HL-60 (cell line): ENCODE measurements at regions not wholly inside any gene's neighbourhood (a gene's known extent, or its start where the extent isn't known, plus 50 kb on each side); places are given as distances from the start of the nearest gene placed in this dataset.

ENCODE experiments used
- DNase-seq, 2 experiments: peaks; one replicate each; pipeline ENCODE4 v3.0.0-alpha.2; 2010 to 2020; ENCODE audit warnings: low read depth in 1 of 2, low spot score in 1 of 2
- H3K27ac ChIP-seq: fragments of 250-450 bp; sonication (Bioruptor Pico); replicated peaks from 2 replicates; pipeline ENCODE4 v1.5.1; 2020; ENCODE audit warnings: mild to moderate bottlenecking, moderate library complexity
- H3K27me3 ChIP-seq: fragments of 250-450 bp; sonication (Bioruptor Pico); 2 replicates; pipeline ENCODE4 v1.5.1; 2021; ENCODE audit warnings: mild to moderate bottlenecking, moderate library complexity; ENCODE audit not compliant: insufficient read depth, poor library complexity, severe bottlenecking
- H3K4me3 ChIP-seq: replicated peaks from 2 replicates; pipeline ENCODE4 v1.5.1; 2011; ENCODE audit warnings: mild to moderate bottlenecking, control low read depth, low read length; ENCODE audit not compliant: insufficient read depth
- GABPA ChIP-seq: IDR thresholded peaks from 2 replicates; pipeline ENCODE4 v1.6.1; 2012; ENCODE audit warnings: low read depth
- POLR2AphosphoS5 ChIP-seq: IDR thresholded peaks from 2 replicates; pipeline ENCODE4 v1.6.1; 2012; ENCODE audit warnings: low read depth
- SPI1 ChIP-seq: IDR thresholded peaks from 2 replicates; pipeline ENCODE4 v1.6.1; 2012; ENCODE audit warnings: low read depth, mild to moderate bottlenecking, borderline replicate concordance
- TF ChIP-seq, protein P1 (sequence below): IDR thresholded peaks from one replicate; pipeline ENCODE4 v1.5.1; 2011; ENCODE audit warnings: low read length, control low read depth, inconsistent platforms; ENCODE audit not compliant: insufficient read depth
- TF ChIP-seq, protein P2 (sequence below): IDR thresholded peaks from 2 replicates; pipeline ENCODE4 v1.6.1; 2012; ENCODE audit warnings: low read depth; ENCODE audit not compliant: insufficient replicate concordance

DNA sequence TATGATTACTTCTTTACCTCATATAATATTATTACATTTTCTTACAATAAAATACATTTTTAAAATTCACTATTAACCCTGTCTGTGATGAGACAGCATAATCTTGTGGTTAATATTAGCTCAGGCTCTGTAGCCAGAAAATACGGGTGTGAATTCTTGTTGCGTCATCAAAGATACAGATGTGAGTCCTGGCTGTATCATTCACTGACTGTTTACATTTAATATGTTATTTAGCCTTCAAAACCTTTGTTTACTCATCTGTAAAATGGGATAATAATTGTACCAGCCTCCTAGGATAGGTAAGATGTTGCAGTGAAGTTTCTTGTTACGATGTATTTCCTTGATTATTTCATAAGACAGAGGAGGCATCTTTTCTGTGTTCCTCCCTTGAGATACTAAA lies 184.7 kb upstream of the PRPS1L1 start:
- Histone ChIP-seq H3K4me3 (no peak overlapping the region), H3K27me3 (no peaks in the 10 kb centered on the region), H3K27ac (no peak overlapping the region)
- DNase-seq, result peak in 1 of 2 experiments; percentile 38
- TF ChIP-seq, protein P1, sequence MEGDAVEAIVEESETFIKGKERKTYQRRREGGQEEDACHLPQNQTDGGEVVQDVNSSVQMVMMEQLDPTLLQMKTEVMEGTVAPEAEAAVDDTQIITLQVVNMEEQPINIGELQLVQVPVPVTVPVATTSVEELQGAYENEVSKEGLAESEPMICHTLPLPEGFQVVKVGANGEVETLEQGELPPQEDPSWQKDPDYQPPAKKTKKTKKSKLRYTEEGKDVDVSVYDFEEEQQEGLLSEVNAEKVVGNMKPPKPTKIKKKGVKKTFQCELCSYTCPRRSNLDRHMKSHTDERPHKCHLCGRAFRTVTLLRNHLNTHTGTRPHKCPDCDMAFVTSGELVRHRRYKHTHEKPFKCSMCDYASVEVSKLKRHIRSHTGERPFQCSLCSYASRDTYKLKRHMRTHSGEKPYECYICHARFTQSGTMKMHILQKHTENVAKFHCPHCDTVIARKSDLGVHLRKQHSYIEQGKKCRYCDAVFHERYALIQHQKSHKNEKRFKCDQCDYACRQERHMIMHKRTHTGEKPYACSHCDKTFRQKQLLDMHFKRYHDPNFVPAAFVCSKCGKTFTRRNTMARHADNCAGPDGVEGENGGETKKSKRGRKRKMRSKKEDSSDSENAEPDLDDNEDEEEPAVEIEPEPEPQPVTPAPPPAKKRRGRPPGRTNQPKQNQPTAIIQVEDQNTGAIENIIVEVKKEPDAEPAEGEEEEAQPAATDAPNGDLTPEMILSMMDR, result no peak
- TF ChIP-seq GABPA (no peak), SPI1 (no peak)

DNA sequence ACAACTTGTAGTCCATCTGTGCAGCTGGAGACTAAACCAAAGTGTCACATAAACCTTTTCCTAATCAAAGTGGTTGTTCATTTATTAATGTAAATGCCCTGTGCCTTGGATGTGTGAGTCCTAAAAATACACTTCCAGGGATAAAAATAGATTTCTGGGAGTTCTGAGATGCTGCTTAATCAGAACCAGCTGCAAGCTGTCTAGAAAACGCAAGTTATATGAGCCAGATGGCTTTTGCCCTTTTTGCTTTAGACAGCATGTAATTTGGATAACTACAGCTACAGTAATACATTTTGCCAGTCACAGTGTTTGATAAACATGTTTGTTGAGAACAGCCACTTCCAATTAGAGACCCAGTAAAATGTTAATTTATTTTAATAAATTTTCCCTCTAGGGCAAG lies 185.1 kb upstream of the PRPS1L1 start:
- TF ChIP-seq POLR2AphosphoS5 (no peak), SPI1 (no peak), GABPA (no peak)
- TF ChIP-seq, protein P1, result no peak
- TF ChIP-seq, protein P2, sequence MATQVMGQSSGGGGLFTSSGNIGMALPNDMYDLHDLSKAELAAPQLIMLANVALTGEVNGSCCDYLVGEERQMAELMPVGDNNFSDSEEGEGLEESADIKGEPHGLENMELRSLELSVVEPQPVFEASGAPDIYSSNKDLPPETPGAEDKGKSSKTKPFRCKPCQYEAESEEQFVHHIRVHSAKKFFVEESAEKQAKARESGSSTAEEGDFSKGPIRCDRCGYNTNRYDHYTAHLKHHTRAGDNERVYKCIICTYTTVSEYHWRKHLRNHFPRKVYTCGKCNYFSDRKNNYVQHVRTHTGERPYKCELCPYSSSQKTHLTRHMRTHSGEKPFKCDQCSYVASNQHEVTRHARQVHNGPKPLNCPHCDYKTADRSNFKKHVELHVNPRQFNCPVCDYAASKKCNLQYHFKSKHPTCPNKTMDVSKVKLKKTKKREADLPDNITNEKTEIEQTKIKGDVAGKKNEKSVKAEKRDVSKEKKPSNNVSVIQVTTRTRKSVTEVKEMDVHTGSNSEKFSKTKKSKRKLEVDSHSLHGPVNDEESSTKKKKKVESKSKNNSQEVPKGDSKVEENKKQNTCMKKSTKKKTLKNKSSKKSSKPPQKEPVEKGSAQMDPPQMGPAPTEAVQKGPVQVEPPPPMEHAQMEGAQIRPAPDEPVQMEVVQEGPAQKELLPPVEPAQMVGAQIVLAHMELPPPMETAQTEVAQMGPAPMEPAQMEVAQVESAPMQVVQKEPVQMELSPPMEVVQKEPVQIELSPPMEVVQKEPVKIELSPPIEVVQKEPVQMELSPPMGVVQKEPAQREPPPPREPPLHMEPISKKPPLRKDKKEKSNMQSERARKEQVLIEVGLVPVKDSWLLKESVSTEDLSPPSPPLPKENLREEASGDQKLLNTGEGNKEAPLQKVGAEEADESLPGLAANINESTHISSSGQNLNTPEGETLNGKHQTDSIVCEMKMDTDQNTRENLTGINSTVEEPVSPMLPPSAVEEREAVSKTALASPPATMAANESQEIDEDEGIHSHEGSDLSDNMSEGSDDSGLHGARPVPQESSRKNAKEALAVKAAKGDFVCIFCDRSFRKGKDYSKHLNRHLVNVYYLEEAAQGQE, result no peak
- Histone ChIP-seq H3K27me3 (no peaks in the 10 kb centered on the region), H3K4me3 (no peak overlapping the region), H3K27ac (no peak overlapping the region)
- no peak for DNase-seq

DNA sequence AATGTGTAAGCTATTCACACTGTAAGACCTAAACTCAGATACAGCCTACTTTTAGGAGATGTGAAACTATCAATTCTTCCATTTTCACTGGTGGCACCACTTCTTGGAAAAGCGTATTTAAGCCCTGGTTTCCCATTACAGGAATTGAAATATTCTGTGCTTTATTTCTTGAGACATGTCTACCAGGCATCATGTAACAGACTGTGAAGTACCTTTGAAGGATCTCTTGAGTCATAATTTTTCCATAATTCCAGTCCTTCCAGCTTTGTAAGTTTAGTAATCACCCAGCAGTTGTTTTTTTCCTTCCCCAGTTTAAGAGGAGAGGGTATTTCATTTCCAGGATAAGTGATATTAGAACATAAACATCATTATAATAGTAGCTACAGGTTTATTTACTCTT lies 186.0 kb upstream of the PRPS1L1 start:
- H3K4me3 ChIP-seq, result no peak overlapping the region
- H3K27me3 ChIP-seq, result no peaks in the 10 kb centered on the region
- TF ChIP-seq, protein P2, result no peak
- TF ChIP-seq POLR2AphosphoS5 (no peak), SPI1 (no peak), GABPA (no peak)
- TF ChIP-seq, protein P1, result no peak
- no peak overlapping the region for H3K27ac ChIP-seq
- no peak for DNase-seq

DNA sequence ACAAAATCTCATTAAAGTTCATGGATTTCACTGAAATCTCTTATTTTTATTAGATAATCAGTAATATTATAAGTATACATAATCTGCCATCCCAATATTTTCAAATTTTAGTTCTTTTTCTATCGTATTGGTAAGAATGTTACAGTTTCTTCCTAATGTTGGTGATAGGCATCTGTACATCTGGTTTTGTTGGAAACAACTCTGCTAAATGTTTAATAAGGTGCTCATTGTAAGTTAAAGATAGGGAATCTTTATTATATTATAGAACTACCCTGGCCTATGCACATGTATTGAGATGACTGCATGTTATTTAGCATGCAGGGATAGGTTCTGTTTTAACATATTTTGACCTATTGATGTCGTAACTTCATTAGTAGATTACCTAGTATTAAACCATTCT lies 188.6 kb upstream of the PRPS1L1 start:
- H3K27ac ChIP-seq, result no peak overlapping the region
- H3K27me3 ChIP-seq, result no peaks in the 10 kb centered on the region
- no peak overlapping the region for H3K4me3 ChIP-seq
- DNase-seq, result no peak
- TF ChIP-seq, protein P1, result no peak
- TF ChIP-seq SPI1 (no peak), GABPA (no peak), POLR2AphosphoS5 (no peak)
- TF ChIP-seq, protein P2, result no peak
